ENCODE measurements at regions not wholly inside any gene's neighbourhood (a gene's known extent, or its start where the extent isn't known, plus 50 kb on each side); places are given as distances from the start of the nearest gene placed in this dataset.

DNA sequence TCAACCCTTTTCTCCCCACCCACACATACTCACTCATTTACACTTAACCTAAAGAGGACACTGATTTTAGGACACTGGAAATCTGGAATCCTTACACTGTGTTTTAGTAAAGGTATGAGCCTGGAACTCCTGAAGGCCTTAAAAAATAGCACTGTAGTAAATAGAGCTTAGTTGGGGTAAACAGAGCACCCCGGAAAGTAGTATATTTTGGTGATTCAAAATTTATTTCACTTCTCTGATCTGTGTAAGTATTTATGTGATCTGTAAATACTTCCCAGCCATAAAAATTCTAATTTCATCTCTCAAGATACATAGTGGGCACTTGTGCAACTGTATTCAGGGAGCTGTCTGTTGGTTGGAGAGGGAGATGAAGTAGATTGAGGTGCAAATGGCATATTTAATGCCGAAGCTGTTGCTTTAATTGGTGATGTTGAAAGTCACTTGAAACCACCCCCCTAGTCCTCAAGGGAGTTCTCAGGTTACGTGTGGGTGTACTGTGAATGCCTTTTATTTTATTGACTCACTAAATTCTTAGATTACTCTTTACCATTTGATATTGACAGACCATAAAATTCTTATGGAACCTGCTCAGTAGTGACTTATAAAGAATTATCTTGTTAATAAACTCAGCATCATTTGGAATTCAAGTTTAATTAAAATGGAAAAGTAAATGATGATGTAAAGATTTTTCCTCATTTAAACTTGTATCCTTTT is 154.9 kb downstream of the SOX4 start:
- TF ChIP-seq, protein P1, sequence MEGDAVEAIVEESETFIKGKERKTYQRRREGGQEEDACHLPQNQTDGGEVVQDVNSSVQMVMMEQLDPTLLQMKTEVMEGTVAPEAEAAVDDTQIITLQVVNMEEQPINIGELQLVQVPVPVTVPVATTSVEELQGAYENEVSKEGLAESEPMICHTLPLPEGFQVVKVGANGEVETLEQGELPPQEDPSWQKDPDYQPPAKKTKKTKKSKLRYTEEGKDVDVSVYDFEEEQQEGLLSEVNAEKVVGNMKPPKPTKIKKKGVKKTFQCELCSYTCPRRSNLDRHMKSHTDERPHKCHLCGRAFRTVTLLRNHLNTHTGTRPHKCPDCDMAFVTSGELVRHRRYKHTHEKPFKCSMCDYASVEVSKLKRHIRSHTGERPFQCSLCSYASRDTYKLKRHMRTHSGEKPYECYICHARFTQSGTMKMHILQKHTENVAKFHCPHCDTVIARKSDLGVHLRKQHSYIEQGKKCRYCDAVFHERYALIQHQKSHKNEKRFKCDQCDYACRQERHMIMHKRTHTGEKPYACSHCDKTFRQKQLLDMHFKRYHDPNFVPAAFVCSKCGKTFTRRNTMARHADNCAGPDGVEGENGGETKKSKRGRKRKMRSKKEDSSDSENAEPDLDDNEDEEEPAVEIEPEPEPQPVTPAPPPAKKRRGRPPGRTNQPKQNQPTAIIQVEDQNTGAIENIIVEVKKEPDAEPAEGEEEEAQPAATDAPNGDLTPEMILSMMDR (IDR thresholded peaks at IDR 0.05; ENCODE audit: unreplicated experiment), result no peak

DNA sequence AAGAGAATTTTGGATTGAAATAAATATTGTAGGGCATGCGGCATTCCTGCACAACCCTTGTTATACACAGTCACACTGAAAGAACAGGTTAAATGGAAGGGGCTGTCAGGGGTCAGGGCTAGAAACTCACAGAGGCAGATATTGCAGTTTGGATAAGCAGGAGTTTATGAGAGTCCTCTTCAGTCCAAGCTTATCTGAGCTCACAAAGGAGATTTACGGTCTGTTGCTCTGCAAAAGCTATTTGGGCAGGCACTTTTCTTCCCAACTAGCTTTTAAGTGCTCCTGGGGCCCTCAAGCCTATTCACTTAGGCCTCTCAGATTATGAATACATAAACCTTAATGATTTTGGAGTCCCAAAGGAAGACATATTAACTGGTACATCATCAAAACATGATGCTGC is 156.2 kb downstream of the SOX4 start:
- Mint-ChIP-seq H3K9me3 (ENCODE audit: low read depth) (no peaks in the 10 kb centered on the region), H3K27me3 (no peaks in the 10 kb centered on the region), H3K36me3 (ENCODE audit: insufficient read depth) (peaks cover 12% of the 10 kb centered on the region), H3K27ac (peak overlapping the region; percentile 67), H3K4me3 (ENCODE audit: low read depth) (no peak overlapping the region), H3K4me1 (ENCODE audit: low read depth) (peaks cover 51% of the 10 kb centered on the region)
- TF ChIP-seq, protein P1 (IDR thresholded peaks at IDR 0.05; ENCODE audit: unreplicated experiment), result no peak
- no peak for DNase-seq (ENCODE audit: low spot score, unreplicated experiment)

More for the DNA sequence above, 154.9 kb downstream of the SOX4 start:
- H3K36me3 Mint-ChIP-seq (ENCODE audit: insufficient read depth), result peaks cover 12% of the 10 kb centered on the region
- peak overlapping the region; percentile 92 for H3K27ac Mint-ChIP-seq
- peaks cover 44% of the 10 kb centered on the region for H3K4me1 Mint-ChIP-seq (ENCODE audit: low read depth)
- no peak for DNase-seq (ENCODE audit: low spot score, unreplicated experiment)
- H3K27me3 Mint-ChIP-seq, result no peaks in the 10 kb centered on the region
- H3K9me3 Mint-ChIP-seq (ENCODE audit: low read depth), result no peaks in the 10 kb centered on the region
- H3K4me3 Mint-ChIP-seq (ENCODE audit: low read depth), result peak overlapping the region; percentile 29

DNA sequence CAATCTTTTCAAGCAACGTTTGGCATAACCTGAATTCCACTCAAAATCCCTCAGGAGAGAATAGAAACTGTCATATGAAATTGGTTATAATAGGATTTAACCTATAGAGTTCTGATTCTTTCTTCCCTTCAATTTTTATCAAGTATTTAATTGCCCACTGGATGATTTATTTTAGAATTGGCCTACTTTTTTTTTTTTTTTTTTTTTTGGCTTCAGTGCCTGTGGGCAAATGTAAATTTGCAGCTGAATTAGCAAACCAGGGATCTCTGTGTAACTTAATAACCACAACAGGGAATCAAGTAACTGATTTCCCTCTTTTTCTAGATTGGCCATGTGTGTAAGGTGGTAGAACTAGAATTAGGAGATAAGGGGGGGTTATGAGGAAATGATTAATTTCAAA is 157.0 kb downstream of the SOX4 start:
- Mint-ChIP-seq H3K27ac (peak overlapping the region; percentile 49), H3K4me3 (ENCODE audit: low read depth) (no peak overlapping the region), H3K27me3 (no peaks in the 10 kb centered on the region), H3K9me3 (ENCODE audit: low read depth) (no peaks in the 10 kb centered on the region), H3K4me1 (ENCODE audit: low read depth) (peaks cover 55% of the 10 kb centered on the region), H3K36me3 (ENCODE audit: insufficient read depth) (peaks cover 14% of the 10 kb centered on the region)
- no peak for DNase-seq (ENCODE audit: low spot score, unreplicated experiment)
- TF ChIP-seq, protein P1 (IDR thresholded peaks at IDR 0.05; ENCODE audit: unreplicated experiment), result no peak

DNA sequence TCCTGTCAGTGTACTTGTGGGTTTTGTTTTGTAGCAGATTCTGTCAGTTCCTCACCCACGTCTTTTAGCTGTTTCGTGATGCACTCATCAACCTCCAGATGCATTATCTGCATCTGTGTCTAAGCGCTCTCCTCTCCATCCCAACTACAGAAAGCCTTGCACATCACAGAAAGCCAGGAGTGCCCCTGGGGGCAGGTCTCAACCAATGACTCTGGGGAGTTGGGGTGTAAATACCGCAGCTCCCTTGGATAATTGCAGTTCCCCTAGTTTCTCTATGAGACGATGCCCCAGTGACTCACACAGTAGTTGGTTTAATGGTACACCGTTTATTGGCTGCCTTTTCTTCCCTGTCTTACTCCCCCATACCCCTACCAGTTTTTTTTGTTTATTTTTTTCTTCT is 158.1 kb downstream of the SOX4 start:
- Mint-ChIP-seq H3K27me3 (no peaks in the 10 kb centered on the region), H3K36me3 (ENCODE audit: insufficient read depth) (peaks cover 17% of the 10 kb centered on the region), H3K27ac (no peak overlapping the region), H3K4me1 (ENCODE audit: low read depth) (peaks cover 56% of the 10 kb centered on the region), H3K9me3 (ENCODE audit: low read depth) (no peaks in the 10 kb centered on the region), H3K4me3 (ENCODE audit: low read depth) (no peak overlapping the region)
- TF ChIP-seq, protein P1 (IDR thresholded peaks at IDR 0.05; ENCODE audit: unreplicated experiment), result no peak
- no peak for DNase-seq (ENCODE audit: low spot score, unreplicated experiment)

DNA sequence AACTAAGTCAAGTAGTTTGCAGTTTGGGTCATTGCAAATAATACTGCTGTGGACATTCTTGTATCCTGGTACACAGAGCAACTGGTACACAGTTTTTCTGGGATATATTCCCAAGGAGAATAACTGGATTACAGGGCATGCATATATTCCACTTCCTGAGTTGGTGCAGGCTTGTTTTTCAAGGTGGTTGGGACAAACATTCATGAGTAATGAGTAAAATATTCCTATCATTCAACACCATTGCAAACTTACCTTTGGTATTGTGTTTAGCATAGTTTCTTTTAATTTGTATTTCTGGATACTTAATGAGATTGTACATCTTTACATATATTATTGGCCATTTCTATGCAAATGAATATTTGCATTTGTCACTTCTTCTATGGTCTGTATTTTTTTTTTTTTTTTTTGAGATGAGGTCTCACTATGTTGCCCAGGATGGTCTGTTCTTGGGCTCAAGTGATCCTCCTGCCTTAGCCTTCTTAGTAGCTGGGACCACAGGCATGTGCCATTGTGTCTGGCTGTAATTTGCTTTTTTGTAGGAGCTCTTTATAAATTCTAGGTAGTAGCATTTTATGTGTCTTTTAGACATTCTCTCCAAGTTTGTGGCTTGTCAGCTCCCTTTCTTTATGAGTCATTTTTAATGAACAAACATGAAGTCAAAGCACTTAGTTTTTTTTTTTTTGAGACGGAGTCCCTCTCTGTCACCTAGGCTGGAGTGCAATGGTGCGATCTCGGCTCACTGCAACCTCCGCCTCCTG is 158.7 kb downstream of the SOX4 start:
- no peaks in the 10 kb centered on the region for H3K27me3 Mint-ChIP-seq
- H3K4me3 Mint-ChIP-seq (ENCODE audit: low read depth), result no peak overlapping the region
- peaks cover 19% of the 10 kb centered on the region for H3K36me3 Mint-ChIP-seq (ENCODE audit: insufficient read depth)
- peaks cover 59% of the 10 kb centered on the region for H3K4me1 Mint-ChIP-seq (ENCODE audit: low read depth)
- DNase-seq (ENCODE audit: low spot score, unreplicated experiment), result no peak
- peaks cover 2% of the 10 kb centered on the region for H3K9me3 Mint-ChIP-seq (ENCODE audit: low read depth)
- peak overlapping the region; percentile 29 for H3K27ac Mint-ChIP-seq
- TF ChIP-seq, protein P1 (IDR thresholded peaks at IDR 0.05; ENCODE audit: unreplicated experiment), result no peak
